GM20000 (cell line): ENCODE measurements at regions not wholly inside any gene's neighbourhood (a gene's known extent, or its start where the extent isn't known, plus 50 kb on each side); places are given as distances from the start of the nearest gene placed in this dataset.

ENCODE experiments used
- DNase-seq: peaks from one replicate; pipeline ENCODE4 v3.0.0; 2012; ENCODE audit warnings: low spot score
- TF ChIP-seq, protein P1 (sequence below): IDR thresholded peaks from 2 replicates; pipeline ENCODE4 v1.5.1; 2012; ENCODE audit warnings: mild to moderate bottlenecking, control low read depth; ENCODE audit errors: extremely low read depth, missing control alignments

DNA sequence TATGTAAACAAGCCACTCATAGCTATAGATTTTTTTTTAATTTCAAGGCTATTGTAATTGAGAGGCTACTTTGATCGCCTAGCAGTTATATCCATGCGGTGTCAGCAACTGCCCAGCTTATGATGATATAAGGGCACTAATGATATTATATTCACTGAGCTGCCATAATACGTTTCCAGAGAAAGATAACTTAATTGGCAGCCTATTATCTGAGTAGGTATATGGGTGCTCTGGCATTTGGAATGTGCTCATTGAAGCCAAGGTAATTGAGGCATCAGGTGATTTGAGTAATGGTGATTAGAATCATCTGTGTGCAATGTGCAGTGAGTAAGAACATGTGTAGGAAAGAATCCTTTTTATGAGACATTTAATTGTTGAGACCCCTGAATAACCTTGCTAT is 490.0 kb downstream of the CENPC start:
- TF ChIP-seq, protein P1, sequence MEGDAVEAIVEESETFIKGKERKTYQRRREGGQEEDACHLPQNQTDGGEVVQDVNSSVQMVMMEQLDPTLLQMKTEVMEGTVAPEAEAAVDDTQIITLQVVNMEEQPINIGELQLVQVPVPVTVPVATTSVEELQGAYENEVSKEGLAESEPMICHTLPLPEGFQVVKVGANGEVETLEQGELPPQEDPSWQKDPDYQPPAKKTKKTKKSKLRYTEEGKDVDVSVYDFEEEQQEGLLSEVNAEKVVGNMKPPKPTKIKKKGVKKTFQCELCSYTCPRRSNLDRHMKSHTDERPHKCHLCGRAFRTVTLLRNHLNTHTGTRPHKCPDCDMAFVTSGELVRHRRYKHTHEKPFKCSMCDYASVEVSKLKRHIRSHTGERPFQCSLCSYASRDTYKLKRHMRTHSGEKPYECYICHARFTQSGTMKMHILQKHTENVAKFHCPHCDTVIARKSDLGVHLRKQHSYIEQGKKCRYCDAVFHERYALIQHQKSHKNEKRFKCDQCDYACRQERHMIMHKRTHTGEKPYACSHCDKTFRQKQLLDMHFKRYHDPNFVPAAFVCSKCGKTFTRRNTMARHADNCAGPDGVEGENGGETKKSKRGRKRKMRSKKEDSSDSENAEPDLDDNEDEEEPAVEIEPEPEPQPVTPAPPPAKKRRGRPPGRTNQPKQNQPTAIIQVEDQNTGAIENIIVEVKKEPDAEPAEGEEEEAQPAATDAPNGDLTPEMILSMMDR: no peak
- DNase-seq: no peak

DNA sequence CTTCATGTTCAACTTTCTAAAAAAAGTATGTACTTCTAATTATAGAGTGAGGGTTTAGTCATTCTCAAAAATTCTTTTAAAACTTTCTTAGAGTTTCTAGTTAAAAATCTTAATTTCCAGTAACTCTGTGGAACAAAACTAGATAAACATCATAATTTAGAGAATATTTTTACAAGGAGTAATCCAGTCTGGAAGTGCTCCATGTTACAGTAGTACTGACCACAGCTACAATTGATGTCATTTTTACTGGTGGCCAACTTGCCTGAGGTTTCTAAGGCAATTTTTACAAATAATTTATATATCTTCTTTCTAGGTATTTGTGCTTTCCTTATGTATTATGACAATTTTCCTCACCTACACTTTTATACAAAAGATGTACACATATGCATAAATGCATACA is 490.4 kb downstream of the CENPC start:
- TF ChIP-seq, protein P1: no peak
- no peak for DNase-seq

DNA sequence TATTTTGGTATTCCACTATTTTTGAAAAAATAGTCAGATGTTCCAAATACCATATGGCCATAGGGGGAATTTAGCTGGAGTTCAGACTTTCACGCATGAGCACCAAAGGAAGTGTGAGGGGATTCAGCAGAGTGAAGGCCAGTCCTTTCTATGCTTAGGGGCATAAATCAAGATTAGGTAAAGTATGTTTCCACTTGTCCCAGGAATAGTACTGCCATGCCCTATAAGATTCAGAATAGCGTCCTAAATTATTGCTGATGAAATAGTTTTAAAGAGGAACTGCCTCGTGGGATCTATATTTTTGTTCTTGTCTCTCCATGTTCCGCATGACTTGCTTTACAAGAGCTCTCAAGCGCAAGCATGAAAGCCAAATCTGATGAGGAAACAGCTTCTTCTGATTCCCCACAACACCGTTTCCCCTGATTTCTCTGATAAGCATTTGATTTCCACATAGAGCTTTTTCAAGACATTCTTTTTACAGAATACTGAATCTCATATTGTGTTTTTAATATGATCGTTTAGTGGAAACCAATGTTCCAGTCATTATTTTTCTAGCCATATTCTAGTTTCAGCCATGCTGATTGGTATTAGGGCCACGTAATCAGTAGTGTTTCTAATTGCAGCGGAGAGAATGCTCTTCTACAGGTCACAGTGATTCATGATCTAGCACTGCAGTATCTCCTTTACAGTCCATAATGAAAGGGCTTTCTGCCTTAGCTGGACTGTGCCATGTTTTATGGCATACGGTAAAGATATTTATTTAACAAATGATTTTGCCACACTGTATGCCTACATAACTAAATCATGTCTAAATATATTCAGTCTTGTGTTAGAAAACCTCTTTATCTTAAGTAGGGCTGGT is 492.3 kb downstream of the CENPC start:
- no peak for DNase-seq
- TF ChIP-seq, protein P1: no peak

DNA sequence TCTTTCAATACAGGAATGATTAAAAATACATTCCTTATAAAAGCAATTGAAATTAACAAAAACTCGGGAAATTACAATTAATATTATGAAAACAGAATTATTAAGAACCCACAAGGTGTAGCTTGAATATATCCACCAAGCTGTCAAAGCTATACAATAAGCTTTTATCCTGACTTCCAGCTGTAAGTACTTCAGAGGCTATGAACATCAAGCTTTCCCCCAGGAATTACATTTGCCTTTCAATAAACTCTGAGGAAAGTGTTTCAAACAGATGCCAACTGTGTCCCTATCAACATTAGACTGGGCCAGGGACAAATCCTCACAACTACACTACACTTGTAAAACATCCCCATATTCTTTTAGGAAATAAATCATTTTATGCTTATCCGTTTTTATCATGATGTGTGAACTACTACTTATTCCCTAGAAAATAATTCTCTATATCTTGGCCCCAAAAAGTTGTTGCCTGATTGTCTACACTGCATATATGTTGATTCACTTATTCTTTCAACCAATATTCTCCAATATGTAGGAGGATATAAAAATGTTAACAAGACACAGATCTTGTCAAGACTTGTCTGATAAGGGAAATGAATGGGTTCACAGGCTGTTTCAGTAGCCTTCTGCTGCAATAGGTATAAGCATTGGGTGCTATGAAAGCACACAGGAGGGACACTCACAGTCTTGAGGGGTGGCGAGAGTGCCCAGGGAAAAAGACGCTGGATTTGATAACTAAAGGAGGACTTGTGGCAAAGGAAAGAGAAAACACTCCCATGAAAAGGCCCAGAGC is 494.1 kb downstream of the CENPC start:
- TF ChIP-seq, protein P1: no peak
- no peak for DNase-seq

DNA sequence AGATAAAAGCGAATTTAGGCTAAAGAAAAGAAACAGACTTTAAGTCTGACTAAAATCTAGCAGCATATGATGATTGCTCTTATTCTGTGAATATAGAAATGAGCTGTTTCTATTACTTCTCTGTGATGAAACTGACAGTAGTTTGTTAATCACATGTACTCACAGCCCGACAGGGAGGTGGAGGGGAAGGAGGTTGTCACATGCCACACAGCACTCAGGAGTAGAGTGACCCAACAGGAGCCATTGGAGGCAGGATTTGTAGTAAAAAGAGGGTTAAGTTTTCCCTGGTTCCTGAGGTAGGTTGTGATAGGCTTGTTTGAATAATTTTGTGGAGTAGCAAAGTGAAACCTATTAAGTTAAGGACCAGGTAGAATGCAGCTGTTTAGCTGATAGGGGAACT is 495.9 kb downstream of the CENPC start:
- TF ChIP-seq, protein P1: no peak
- DNase-seq: no peak

DNA sequence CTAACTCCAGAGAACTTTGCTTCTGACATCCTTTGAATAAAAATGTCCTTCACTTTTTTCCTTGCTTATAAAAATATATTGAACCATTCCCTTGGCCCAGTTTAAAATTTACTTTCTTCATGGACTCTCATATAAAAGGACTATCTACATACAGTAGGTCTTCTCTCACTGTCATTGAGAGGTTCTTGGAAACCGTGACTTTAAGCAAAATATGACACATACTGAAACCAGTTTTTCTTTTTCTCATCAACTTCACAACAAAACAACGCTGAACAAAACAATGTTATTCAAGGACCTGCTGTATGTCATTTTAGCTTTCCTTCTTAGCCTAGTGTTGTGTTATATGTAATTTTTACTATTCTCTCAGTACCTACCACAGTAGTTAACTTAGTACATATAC is 496.8 kb downstream of the CENPC start:
- TF ChIP-seq, protein P1: no peak
- no peak for DNase-seq

DNA sequence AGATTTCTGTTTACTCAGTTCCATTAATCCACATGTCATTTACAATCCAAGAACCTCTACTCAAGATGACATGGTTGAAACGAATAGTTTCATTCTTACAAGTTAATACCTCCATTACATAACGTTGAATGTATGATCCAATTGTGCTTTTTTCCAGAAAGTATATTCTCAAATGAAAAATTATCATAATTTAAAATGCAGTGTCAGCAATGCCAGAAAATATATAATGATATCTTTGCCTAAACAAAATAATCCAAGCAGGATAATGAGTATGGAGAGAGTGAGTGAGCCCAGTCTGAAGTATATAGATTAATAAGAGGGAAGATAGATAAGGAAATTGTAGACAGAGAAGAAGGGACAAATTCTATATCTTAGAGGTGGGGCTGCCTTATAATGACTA is 505.0 kb downstream of the CENPC start:
- no peak for DNase-seq
- TF ChIP-seq, protein P1: no peak
